Occipital lobe (tissue), 1 donor: ENCODE measurements at regions not wholly inside any gene's neighbourhood (a gene's known extent, or its start where the extent isn't known, plus 50 kb on each side); places are given as distances from the start of the nearest gene placed in this dataset.
"Not testable (repeated sequence)": the region's sequence is repeated elsewhere in the genome, so short reads cannot be mapped to it uniquely, and the experiment has no call there.

Experiments used
- DNase-seq: peaks from one replicate; lab custom pipeline; 2025; lab: John Stamatoyannopoulos, UW

GRCh38 chr3:124313621-124314020 is 321.7 kb upstream of the ROPN1 start:
- DNase-seq, result no peak

- DNase-seq, result no peak
Observed at GRCh38 chr3:124315215-124316033, 323.5 kb upstream of the ROPN1 start.

GRCh38 chr3:124316034-124316287 is 324.0 kb upstream of the ROPN1 start:
- DNase-seq, result no peak

GRCh38 chr3:124318014-124318413 is 326.1 kb upstream of the ROPN1 start:
- DNase-seq, result no peak

- DNase-seq, result no peak
Observed at GRCh38 chr3:124318656-124319055, 326.7 kb upstream of the ROPN1 start.

- no peak for DNase-seq
Observed at GRCh38 chr3:124320976-124321375, 329.1 kb upstream of the ROPN1 start.

GRCh38 chr3:124322309-124322880 is 330.5 kb upstream of the ROPN1 start:
- DNase-seq, result no peak

- DNase-seq, result no peak
Observed at GRCh38 chr3:124322966-124323365, 331.0 kb upstream of the ROPN1 start.

- no peak for DNase-seq
Observed at GRCh38 chr3:124325248-124325647, 333.3 kb upstream of the ROPN1 start.

GRCh38 chr3:124329723-124330122 is 337.8 kb upstream of the ROPN1 start:
- no peak for DNase-seq

- no peak for DNase-seq
Observed at GRCh38 chr3:124333931-124334640, 342.2 kb upstream of the ROPN1 start.

- no peak for DNase-seq
Observed at GRCh38 chr3:124336067-124336656, 344.2 kb upstream of the ROPN1 start.

GRCh38 chr3:124345845-124346244 is 353.9 kb upstream of the ROPN1 start:
- DNase-seq, result no peak

GRCh38 chr3:124346487-124346886 is 354.6 kb upstream of the ROPN1 start:
- DNase-seq, result no peak

GRCh38 chr3:124347418-124347817 is 355.5 kb upstream of the ROPN1 start:
- no peak for DNase-seq

- not testable (repeated sequence) for DNase-seq
Observed at GRCh38 chr3:124348555-124348954, 356.6 kb upstream of the ROPN1 start.

- DNase-seq, result peak; percentile 49
Observed at GRCh38 chr3:124351430-124352148, 359.7 kb upstream of the ROPN1 start.

- DNase-seq, result no peak
Observed at GRCh38 chr3:124352149-124352539, 360.2 kb upstream of the ROPN1 start.

GRCh38 chr3:124353691-124354090 is 361.8 kb upstream of the ROPN1 start:
- DNase-seq, result no peak

- no peak for DNase-seq
Observed at GRCh38 chr3:124354150-124354549, 362.2 kb upstream of the ROPN1 start.

- DNase-seq, result no peak
Observed at GRCh38 chr3:124358156-124358555, 366.2 kb upstream of the ROPN1 start.

GRCh38 chr3:124360155-124360554 is 368.2 kb upstream of the ROPN1 start:
- DNase-seq, result no peak
